Skeletal muscle satellite cell (primary cell): ENCODE measurements at regions not wholly inside any gene's neighbourhood (a gene's known extent, or its start where the extent isn't known, plus 50 kb on each side); places are given as distances from the start of the nearest gene placed in this dataset.

Source experiments
- H3K27me3 ChIP-seq: 2 replicates; pipeline ENCODE4 v1.7.0; 2013; ENCODE audit warnings: low read length; ENCODE audit not compliant: control insufficient read depth, insufficient read depth
- H3K36me3 ChIP-seq: 2 replicates; pipeline ENCODE4 v1.7.0; 2013; ENCODE audit warnings: mild to moderate bottlenecking, control low read depth, low read length; ENCODE audit not compliant: insufficient read depth
- H3K4me1 ChIP-seq: 2 replicates; pipeline ENCODE4 v1.7.0; 2013; ENCODE audit warnings: low read length; ENCODE audit not compliant: control insufficient read depth, insufficient read depth
- H3K4me2 ChIP-seq: 2 replicates; pipeline ENCODE4 v1.7.0; 2013; ENCODE audit warnings: mild to moderate bottlenecking, low read length
- H3K4me3 ChIP-seq: 2 replicates; pipeline ENCODE4 v1.7.0; 2013; ENCODE audit warnings: low read length
- H3K9ac ChIP-seq: 2 replicates; pipeline ENCODE4 v1.7.0; 2013; ENCODE audit warnings: mild to moderate bottlenecking, low read depth, low read length, moderate library complexity
- H3K9me3 ChIP-seq: replicated peaks from 2 replicates; pipeline ENCODE4 v1.7.0; 2013; ENCODE audit warnings: mild to moderate bottlenecking, control low read depth, low read length

DNA sequence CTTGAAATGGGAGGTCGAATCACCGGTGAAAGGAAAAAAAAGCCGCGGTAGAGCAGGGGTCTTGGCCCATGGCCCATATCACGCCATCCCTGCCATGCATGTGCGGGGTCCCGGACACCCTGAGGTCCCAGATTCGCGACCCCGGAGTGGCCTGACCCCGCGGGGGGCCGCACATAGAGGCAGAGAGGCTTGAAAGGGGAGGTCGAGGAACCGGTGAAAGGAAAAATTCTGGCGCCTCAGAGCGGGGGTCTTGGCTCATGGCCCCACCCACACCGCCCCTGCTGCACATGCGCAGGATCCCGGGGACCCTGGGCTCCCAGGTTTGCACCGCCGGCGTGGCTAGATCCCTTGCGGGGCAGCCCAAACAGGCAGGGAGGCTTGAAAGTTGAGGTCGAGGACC lies 319.8 kb downstream of the ALG10 start:
- Histone ChIP-seq H3K4me3 (no peak overlapping the region), H3K36me3 (no peaks in the 10 kb centered on the region), H3K27me3 (no peaks in the 10 kb centered on the region), H3K9me3 (no peaks in the 10 kb centered on the region), H3K9ac (no peak overlapping the region), H3K4me1 (no peaks in the 10 kb centered on the region), H3K4me2 (no peak overlapping the region)

DNA sequence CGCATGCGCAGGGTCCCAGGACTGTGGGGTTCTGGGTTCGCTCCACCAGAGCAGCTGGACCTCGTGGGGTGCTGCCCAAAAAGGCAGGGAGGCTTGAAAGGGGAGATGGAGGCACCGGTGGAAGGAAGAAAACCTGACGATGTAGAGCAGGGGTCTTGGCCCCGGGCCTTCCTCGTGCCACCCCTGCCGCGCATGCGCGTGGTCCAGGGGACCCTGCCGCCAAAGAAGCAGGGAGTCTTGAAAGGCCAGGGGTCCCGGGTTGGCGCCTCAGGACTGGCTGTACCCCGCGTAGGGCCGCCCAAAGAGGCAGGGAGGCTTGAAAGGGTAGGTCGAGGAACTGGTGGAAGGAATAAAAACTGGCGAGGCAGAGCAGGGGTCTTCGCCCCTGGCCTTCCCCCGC lies 321.0 kb downstream of the ALG10 start:
- H3K9me3 ChIP-seq, result no peaks in the 10 kb centered on the region
- H3K9ac ChIP-seq, result no peak overlapping the region
- no peaks in the 10 kb centered on the region for H3K4me1 ChIP-seq
- H3K36me3 ChIP-seq, result no peaks in the 10 kb centered on the region
- no peak overlapping the region for H3K4me3 ChIP-seq
- no peaks in the 10 kb centered on the region for H3K27me3 ChIP-seq
- no peak overlapping the region for H3K4me2 ChIP-seq

DNA sequence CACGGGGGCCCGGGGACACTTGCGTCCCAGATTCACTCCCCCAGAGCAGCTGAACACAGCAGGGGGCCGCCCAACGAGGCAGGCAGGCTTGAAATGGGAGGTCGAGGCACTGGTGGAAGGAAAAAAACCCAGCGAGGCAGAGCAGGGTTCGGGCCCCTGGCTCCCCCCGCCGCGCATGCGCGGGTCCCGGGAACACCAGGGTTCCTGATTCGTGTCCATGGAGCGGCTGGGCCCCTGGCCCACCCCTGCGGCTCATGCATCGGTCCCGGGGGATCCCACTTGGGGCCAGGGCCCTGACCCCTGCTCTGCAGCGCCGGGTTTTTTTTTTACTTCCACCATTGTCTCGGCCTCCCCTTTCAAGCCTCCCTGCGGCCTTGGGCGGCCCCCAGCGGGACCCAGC lies 321.5 kb downstream of the ALG10 start:
- Histone ChIP-seq H3K9me3 (no peaks in the 10 kb centered on the region), H3K9ac (no peak overlapping the region), H3K4me1 (no peaks in the 10 kb centered on the region)

DNA sequence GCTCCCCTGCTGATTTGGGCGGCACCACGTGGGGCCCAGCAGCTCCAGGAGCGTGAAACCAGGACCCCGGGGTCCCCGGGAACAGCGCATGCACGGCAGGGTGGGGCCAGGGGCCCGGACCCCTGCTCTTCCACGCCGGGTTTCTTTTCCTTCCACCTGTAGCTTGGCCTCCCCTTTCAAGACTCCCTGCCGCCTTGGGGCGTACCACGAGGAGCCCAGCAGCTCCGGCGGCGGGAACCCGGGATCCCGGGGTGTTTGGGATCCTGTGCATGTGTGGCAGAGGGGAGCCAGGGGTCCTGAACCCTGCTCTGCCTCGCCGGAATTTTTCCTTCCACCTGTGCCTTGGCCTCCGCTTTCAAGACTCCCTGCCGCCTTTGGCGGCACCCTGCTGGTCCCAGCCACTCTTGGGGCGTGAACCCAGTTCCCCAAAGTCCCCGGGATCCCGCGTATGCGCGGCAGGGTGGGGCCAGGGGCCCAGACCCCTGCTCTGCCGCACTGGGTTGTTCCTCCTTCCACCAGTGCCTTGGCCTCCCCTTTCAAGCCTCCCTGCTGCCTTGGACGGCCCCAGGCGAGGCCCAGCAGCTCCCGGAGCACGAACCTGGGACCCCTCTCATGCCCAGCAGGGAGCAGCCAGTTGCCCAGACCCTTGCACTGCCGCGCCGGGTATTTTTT lies 322.7 kb downstream of the ALG10 start:
- no peaks in the 10 kb centered on the region for H3K9me3 ChIP-seq
- H3K36me3 ChIP-seq, result no peaks in the 10 kb centered on the region
- H3K4me2 ChIP-seq, result no peak overlapping the region
- H3K4me1 ChIP-seq, result no peaks in the 10 kb centered on the region
- H3K27me3 ChIP-seq, result no peaks in the 10 kb centered on the region
- H3K9ac ChIP-seq, result no peak overlapping the region
- H3K4me3 ChIP-seq, result no peak overlapping the region

More for the DNA sequence above, 321.5 kb downstream of the ALG10 start:
- H3K4me2 ChIP-seq, result no peak overlapping the region
- no peaks in the 10 kb centered on the region for H3K27me3 ChIP-seq
- H3K36me3 ChIP-seq, result no peaks in the 10 kb centered on the region
- no peak overlapping the region for H3K4me3 ChIP-seq

DNA sequence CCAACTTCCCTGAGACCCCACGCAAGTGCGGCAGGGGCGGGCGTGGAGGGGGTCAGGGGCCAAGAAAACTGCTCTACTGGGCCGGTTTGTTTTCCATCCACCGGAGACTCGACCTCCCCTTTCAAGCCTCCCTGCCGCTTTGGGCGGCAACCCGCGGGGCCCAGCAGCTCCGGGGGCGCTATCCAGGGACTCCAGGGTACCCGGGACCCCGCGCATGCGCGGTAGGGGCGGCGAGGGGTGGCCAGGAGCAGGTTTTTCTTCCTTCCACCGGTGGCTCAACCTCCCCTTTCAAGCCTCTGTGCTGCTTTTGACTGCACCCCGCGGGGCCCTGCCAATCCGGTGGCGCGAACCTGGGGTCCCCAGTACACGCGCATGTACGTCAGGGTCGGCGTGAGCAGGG lies 323.5 kb downstream of the ALG10 start:
- Histone ChIP-seq H3K4me3 (no peak overlapping the region), H3K4me2 (no peak overlapping the region), H3K9me3 (peaks cover 4% of the 10 kb centered on the region), H3K9ac (no peak overlapping the region), H3K36me3 (no peaks in the 10 kb centered on the region), H3K4me1 (no peaks in the 10 kb centered on the region), H3K27me3 (no peaks in the 10 kb centered on the region)

DNA sequence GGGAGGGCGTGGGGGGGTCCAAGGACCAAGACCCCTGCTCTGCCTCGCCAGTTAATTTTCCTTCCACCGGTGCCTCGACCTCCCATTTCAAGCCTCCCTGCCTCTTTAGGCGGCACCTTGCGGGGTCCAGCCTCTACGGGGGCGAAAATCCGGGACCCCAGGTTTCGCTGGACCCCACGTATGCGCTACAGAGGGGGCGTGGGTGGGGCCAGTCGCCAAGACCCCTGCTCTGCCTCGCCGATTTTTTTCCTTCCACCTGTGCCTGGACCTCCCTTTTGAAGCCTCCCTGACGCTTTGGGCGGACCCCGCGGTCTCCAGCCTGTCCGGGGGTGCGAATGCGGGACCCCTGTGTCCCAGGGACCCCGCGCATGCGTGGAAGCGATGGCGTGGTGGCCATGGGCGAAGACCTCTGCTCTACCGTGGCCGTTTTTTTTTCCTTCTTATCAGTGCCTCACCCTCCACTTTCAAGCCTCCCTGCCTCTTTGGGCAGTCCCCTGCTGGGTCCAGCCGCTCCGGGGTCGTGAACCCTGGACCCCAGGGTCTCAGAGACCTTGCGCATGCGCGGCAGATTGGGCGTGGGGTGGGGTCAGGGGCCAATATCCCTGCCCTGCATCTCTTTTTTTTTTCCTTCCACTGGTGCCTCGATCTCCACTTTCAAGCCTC lies 324.2 kb downstream of the ALG10 start:
- H3K36me3 ChIP-seq, result no peaks in the 10 kb centered on the region
- peaks cover 7% of the 10 kb centered on the region for H3K9me3 ChIP-seq
- no peaks in the 10 kb centered on the region for H3K27me3 ChIP-seq

DNA sequence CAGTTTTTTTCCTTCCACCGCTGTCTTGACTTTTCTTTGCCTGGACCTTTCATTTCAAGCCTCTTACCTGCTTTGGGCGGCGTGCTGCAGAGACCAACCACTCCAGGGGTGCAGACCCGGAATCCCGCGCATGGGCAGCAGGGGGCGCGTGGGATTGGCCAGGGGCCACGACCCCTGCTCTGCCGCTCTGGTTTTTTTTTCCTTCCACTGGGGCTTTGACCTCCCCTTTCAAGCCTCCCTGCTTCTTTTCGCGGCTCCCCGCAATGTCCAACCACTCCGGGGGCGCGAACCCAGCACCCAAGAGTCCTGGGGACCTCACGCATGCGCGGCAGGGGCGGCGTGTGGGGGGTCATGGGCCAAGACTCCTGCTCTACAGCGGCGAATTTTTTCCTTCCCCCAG lies 325.1 kb downstream of the ALG10 start:
- no peaks in the 10 kb centered on the region for H3K27me3 ChIP-seq
- no peak overlapping the region for H3K9ac ChIP-seq
- H3K4me3 ChIP-seq, result no peak overlapping the region
- no peak overlapping the region for H3K4me2 ChIP-seq
- peaks cover 8% of the 10 kb centered on the region for H3K9me3 ChIP-seq
- H3K36me3 ChIP-seq, result no peaks in the 10 kb centered on the region
- no peaks in the 10 kb centered on the region for H3K4me1 ChIP-seq

More for the DNA sequence above, 324.2 kb downstream of the ALG10 start:
- H3K4me1 ChIP-seq, result no peaks in the 10 kb centered on the region
- H3K4me2 ChIP-seq, result no peak overlapping the region
- no peak overlapping the region for H3K9ac ChIP-seq
- no peak overlapping the region for H3K4me3 ChIP-seq

DNA sequence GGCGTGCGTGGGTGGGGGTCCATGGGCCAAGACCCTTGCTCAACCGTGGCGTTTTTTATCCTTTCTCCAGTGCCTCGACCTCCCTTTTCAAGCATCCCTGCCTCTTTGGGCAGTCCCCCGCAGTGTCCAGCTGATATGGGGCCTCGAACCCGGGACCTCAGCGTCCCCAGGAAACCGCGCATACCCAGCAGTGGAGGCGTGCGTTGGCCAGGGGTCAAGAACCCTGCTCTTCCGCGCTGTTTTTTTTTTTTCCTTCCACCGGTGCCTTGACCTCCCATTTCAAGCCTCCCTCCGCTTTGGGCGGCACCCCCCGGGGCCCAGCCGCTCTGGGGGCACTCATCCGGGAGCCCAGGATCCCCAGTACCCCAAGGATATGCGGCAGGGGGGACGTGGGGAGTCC lies 325.8 kb downstream of the ALG10 start:
- H3K27me3 ChIP-seq, result no peaks in the 10 kb centered on the region
- peaks cover 8% of the 10 kb centered on the region for H3K9me3 ChIP-seq
- H3K4me3 ChIP-seq, result no peak overlapping the region
- H3K9ac ChIP-seq, result no peak overlapping the region
- no peaks in the 10 kb centered on the region for H3K4me1 ChIP-seq
- H3K36me3 ChIP-seq, result no peaks in the 10 kb centered on the region
- H3K4me2 ChIP-seq, result no peak overlapping the region

DNA sequence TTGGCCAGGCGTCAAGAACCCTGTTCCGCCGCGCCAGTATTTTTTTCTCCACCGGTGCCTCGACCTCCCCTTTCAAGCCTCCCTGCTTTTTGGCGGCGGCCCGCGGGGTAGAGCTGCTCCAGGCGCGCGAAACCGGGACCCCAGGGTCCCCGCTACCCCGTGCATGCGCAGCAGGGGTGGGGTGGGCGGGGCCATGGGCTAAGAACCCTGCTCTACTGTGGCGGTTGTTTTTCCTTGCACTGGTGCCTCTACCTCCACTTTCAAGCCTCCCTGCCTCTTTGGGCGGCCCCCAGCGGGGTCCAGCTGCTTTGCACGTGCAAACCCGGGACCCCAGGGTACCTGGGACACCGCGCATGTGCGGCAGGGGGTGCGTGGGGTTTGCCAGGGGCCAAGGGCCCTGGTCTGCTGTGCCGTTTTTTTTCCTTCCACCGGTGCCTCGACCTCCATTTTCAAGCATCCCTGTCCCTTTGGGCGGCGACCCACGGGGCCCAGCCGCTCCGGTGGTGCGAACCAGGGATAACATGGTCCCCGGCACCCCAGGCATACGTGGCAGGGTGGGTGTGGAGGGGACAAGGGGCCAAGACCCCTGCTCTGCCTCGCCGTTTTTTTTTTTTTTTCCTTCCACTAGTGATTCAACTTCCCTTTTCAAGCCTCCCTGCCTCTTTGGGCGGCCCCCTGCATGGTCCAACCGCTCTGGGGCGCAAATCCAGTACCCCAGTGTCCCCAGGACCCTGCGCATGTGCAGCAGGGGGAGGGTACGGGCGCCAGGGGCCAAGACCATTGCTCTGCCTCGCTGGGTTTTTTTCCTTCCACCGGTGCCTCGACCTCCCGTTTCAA lies 326.8 kb downstream of the ALG10 start:
- H3K36me3 ChIP-seq, result no peaks in the 10 kb centered on the region
- H3K27me3 ChIP-seq, result no peaks in the 10 kb centered on the region
- peaks cover 8% of the 10 kb centered on the region for H3K9me3 ChIP-seq
- H3K4me3 ChIP-seq, result no peak overlapping the region
- no peak overlapping the region for H3K4me2 ChIP-seq
- no peak overlapping the region for H3K9ac ChIP-seq
- H3K4me1 ChIP-seq, result no peaks in the 10 kb centered on the region

DNA sequence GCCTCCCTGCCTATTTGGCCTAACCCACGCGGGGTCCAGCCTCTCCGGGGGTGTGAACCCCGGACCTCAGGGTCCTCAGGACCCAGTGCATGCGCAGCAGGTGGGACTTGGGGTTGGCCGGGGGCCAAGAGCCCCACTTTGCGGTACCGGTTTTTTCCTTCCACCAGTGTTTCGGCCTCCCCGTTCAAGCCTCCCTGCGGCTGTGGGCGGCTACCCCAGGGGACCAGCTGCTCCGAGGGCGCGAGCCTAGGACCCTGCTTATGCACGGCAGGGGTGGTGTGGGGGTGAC lies 327.3 kb downstream of the ALG10 start:
- Histone ChIP-seq H3K4me3 (no peak overlapping the region), H3K9me3 (peaks cover 8% of the 10 kb centered on the region), H3K27me3 (no peaks in the 10 kb centered on the region), H3K4me1 (no peaks in the 10 kb centered on the region), H3K9ac (no peak overlapping the region), H3K36me3 (no peaks in the 10 kb centered on the region), H3K4me2 (no peak overlapping the region)

DNA sequence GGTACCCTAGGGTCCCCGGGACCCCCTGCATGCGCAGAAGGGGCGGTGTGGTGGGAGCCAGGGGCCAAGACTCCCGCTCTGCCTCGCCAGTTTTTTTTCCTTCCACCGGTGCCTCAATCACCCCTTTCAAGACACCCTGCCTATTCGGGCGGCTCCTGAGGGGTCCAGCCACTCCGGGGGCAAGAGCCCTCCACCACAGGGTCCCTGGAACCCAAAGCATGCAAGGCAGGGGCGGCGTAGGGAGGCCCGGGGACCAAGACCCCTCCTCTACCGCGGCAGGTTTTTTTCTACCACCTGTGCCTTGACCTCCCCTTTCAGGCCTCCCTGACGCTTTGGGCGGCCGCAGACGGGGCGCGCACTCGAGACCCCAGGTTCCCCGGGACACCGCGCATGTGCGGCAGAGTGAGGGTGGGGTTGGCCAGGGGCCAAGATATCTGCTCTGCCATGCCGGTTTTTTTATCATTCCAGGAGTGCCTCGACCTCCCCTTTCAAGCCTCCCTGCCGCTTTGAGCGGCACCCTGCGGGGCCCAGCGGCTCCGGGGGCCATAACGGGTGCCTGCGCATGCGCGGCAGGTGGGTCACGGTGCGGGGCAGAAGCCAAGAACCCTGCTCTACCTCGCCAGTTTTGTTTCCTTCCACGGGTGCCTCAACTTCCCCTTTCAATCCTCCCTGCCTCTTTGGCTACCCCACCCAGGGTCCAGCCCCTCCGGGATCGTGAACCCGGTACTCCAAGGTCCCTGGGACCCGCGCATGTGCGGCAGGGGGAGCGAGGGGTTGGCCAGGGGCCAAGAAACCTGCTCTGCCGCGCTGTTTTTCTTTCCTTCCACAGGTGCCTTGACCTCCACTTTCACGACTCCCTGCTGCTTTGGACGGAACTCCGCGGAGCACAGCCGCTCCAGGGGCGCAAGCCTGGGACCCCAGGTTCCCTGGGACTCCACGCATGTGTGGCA lies 328.1 kb downstream of the ALG10 start:
- Histone ChIP-seq H3K9me3 (peaks cover 8% of the 10 kb centered on the region), H3K9ac (no peak overlapping the region), H3K4me1 (no peaks in the 10 kb centered on the region), H3K36me3 (no peaks in the 10 kb centered on the region), H3K27me3 (no peaks in the 10 kb centered on the region), H3K4me2 (no peak overlapping the region), H3K4me3 (no peak overlapping the region)
